ENCODE measurements at regions not wholly inside any gene's neighbourhood (a gene's known extent, or its start where the extent isn't known, plus 50 kb on each side); places are given as distances from the start of the nearest gene placed in this dataset.

DNA sequence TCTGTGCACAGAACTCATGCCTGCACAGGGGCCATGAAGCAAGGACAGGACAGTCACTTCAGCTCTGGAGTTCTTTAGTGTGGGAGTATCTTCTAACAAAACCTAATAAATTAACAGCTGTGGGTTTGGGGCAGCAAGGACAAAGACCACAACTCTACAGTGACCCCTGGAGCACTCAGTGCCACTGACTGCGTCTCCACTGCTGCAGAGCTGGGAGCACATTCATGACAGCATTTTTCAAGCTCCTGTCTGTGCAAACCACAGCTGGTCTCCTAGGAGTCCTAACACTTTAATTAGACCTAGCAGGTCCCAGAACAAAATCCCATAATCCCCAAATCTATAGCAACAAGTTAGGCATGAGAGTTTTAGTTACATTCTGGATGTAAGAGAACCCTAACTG, 76.5 kb downstream of the RTL9 start:
- no peak for DNase-seq (ENCODE audit: low read depth)
- TF ChIP-seq, protein P1, sequence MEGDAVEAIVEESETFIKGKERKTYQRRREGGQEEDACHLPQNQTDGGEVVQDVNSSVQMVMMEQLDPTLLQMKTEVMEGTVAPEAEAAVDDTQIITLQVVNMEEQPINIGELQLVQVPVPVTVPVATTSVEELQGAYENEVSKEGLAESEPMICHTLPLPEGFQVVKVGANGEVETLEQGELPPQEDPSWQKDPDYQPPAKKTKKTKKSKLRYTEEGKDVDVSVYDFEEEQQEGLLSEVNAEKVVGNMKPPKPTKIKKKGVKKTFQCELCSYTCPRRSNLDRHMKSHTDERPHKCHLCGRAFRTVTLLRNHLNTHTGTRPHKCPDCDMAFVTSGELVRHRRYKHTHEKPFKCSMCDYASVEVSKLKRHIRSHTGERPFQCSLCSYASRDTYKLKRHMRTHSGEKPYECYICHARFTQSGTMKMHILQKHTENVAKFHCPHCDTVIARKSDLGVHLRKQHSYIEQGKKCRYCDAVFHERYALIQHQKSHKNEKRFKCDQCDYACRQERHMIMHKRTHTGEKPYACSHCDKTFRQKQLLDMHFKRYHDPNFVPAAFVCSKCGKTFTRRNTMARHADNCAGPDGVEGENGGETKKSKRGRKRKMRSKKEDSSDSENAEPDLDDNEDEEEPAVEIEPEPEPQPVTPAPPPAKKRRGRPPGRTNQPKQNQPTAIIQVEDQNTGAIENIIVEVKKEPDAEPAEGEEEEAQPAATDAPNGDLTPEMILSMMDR (IDR thresholded peaks at IDR 0.05; ENCODE audit: insufficient read depth, low read length, poor library complexity, severe bottlenecking): no peak
- Histone ChIP-seq H3K4me3 (ENCODE audit: low read depth, low read length) (no peak overlapping the region), H3K36me3 (ENCODE audit: control insufficient read depth, insufficient read depth, low read length) (no peaks in the 10 kb centered on the region), H3K27me3 (ENCODE audit: control insufficient read depth, insufficient read depth, low read length) (peaks cover 8% of the 10 kb centered on the region)

DNA sequence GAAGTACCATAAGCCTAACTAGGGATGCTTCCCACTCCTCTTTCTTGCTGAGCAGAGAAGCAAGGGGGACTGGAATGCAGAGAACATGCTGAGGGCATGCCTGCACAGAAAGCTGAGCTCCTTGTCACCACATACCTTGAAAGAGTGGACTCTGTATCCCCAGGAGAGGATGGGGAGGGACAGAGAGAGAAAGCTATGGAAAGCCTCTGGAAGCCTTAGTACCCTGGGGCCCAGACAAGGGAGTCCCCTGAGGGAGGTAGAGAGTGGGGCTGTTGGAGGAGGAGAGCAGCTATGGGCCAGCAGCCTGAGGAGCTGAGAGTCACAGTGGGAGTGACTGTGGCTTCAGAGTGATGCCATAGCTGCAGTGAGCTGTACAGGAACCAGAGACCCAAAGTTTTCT, 77.9 kb downstream of the RTL9 start:
- TF ChIP-seq, protein P1 (IDR thresholded peaks at IDR 0.05; ENCODE audit: insufficient read depth, low read length, poor library complexity, severe bottlenecking): no peak
- Histone ChIP-seq H3K36me3 (ENCODE audit: control insufficient read depth, insufficient read depth, low read length) (no peaks in the 10 kb centered on the region), H3K27me3 (ENCODE audit: control insufficient read depth, insufficient read depth, low read length) (peaks cover 10% of the 10 kb centered on the region), H3K4me3 (ENCODE audit: low read depth, low read length) (no peak overlapping the region)
- DNase-seq (ENCODE audit: low read depth): no peak

DNA sequence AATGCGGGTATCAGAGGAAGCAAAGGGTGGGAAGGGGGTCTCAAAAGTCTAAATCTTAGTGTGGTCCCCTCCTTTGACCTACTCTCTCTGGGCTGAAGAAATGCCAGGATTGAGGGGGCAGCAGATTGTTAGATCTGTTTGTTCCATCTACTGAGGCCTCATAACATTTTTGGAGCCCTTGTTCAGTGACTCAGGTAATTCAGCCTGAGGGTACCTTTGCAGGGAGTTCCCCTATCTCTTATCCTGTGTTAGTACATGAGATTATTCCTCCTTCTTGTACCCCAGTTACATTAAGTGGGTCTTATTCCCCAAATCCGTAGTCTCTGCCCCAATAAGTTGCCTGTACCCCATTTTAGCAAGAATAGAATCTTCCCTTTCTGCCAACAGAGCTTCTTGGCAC, 79.0 kb downstream of the RTL9 start:
- TF ChIP-seq, protein P1 (IDR thresholded peaks at IDR 0.05; ENCODE audit: insufficient read depth, low read length, poor library complexity, severe bottlenecking): no peak
- Histone ChIP-seq H3K27me3 (ENCODE audit: control insufficient read depth, insufficient read depth, low read length) (peaks cover 8% of the 10 kb centered on the region), H3K36me3 (ENCODE audit: control insufficient read depth, insufficient read depth, low read length) (no peaks in the 10 kb centered on the region), H3K4me3 (ENCODE audit: low read depth, low read length) (no peak overlapping the region)
- DNase-seq (ENCODE audit: low read depth): no peak

DNA sequence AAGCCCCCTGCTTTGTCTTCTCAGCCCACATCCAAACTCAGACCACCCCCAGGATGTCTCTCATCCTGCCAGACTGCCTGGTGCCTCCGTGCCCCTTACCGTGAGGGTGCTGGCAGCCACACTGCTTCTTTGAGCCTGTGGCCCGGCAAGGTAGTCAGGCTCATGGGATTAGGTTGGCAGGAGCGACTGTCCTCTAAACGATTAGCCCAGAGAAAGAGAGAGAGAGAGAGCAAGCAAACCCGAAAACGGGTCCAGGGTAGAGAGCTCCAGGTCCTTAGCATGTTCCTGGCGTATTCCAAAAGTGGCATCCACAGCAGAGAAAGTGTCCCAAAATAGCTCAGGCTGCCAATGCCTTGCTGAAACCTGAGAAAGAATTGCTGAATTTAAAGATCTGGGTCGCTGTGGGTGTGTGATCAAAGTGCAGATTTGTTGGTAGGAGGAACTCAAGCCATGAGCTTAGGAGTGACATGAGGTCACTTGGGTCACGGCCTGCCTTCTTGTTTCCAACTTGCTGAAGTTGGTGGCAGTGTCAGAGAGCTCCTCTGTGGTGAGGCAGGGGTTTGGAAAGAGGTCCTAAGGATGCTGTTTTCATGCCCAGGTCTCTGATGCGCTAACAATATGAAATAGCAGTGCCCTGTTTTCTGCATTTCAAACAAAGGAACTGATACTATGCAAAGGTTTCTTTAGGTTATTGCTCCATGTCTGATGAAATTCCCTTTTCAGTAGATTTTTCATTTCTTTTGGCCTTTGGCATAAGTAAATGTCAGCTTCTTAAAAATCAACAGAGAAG, 81.6 kb downstream of the RTL9 start:
- no peak for DNase-seq (ENCODE audit: low read depth)
- Histone ChIP-seq H3K27me3 (ENCODE audit: control insufficient read depth, insufficient read depth, low read length) (peaks cover 13% of the 10 kb centered on the region), H3K4me3 (ENCODE audit: low read depth, low read length) (no peak overlapping the region), H3K36me3 (ENCODE audit: control insufficient read depth, insufficient read depth, low read length) (no peaks in the 10 kb centered on the region)
- TF ChIP-seq, protein P1 (IDR thresholded peaks at IDR 0.05; ENCODE audit: insufficient read depth, low read length, poor library complexity, severe bottlenecking): no peak

DNA sequence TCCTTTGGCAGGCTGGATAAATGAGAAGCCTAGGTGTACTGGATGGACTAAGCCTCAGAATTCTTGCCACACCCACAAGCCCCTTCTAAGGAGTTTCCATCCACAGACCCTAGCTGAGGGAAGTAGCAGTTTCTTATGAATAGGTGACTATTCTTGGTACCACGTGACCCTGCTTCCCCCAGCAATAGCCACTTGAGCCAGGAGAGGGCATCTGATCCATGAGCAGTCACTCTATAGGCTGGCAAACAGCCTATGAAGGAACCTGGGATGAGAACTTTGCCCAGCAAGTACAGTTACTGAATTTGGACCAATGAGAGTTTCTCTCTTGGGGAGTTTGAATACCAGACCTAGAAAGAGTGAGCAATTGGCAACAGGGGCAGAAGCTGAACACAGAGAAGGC, 84.0 kb downstream of the RTL9 start:
- no peaks in the 10 kb centered on the region for H3K36me3 ChIP-seq (ENCODE audit: control insufficient read depth, insufficient read depth, low read length)
- no peak for DNase-seq (ENCODE audit: low read depth)
- peaks cover 15% of the 10 kb centered on the region for H3K27me3 ChIP-seq (ENCODE audit: control insufficient read depth, insufficient read depth, low read length)

More for the DNA sequence above, 84.0 kb downstream of the RTL9 start:
- H3K4me3 ChIP-seq (ENCODE audit: low read depth, low read length): no peak overlapping the region
- TF ChIP-seq, protein P1 (IDR thresholded peaks at IDR 0.05; ENCODE audit: insufficient read depth, low read length, poor library complexity, severe bottlenecking): no peak
